HG03521 (cell line): ENCODE measurements at regions not wholly inside any gene's neighbourhood (a gene's known extent, or its start where the extent isn't known, plus 50 kb on each side); places are given as distances from the start of the nearest gene placed in this dataset.
"Not testable (repeated sequence)": the region's sequence is repeated elsewhere in the genome, so short reads cannot be mapped to it uniquely, and the experiment has no call there.

Source experiments
- ATAC-seq: cut with Tn5 transposase; IDR thresholded peaks from one replicate; pipeline ENCODE4 v1.9.1; 2021; ENCODE audit warnings: mild to moderate bottlenecking, moderate library complexity; ENCODE audit not compliant: unreplicated experiment

GRCh38 chr4:38462367-38463055 is 201.5 kb upstream of the KLF3 start:
- ATAC-seq: no peak

DNA sequence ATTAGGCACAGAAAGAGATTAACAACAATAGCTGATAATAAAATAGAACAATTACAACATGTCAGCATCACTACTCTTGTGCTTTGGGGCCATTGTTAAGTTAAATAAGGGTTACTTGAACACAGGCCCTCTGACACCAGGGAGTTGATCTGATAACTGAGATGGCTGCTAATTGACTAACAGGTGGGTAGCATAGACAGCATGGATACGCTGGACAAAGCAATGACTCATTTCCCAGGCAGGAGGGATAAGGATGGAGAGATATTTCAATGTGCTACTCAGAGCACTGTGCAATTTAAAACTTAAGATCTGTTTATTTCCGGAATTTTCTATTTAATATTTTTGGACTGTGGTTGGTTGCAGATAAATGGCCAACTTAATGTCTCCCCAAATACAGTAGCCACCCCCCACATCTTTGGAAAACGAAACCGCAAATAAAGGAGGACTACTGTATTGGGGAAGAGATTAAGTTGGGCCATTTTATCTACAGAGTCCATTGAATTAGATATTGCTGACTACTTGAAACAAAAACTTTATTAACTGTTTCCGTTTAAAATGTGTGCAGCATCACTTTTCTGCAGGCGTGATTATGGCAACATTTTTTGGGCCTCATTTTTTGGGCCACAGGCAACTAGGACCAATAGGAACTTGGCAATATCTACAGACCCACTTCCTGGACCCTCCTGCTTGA is 200.6 kb upstream of the KLF3 start:
- ATAC-seq: no peak

- ATAC-seq: no peak
Observed at GRCh38 chr4:38464328-38464727, 199.7 kb upstream of the KLF3 start.

GRCh38 chr4:38466401-38466800 is 197.6 kb upstream of the KLF3 start:
- no peak for ATAC-seq

GRCh38 chr4:38467296-38467695 is 196.7 kb upstream of the KLF3 start:
- ATAC-seq: no peak

DNA sequence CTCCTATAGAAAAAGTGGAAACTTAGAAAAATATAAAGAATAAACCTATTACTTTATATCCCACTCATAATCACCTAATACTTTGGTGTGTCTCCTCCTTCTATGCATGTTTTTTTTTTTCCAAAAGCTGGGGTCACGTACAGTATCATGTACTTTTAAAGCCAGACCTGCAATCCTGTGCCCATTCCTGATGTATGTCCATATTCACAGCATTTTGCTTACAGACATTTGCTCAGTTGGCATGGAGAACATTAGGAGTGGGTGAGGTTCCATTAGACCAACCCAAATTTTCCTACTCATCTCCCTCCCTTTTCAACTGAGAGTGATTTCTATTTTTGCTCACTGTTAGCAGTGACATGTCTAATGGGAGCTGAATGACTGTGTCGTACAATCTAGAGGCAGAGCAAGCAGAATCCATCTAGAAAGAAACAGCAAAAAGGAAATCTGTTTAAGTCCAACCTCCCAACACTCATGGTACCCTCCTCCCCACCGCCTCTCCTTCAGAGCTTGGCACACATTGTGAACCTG is 195.6 kb upstream of the KLF3 start:
- no peak for ATAC-seq

GRCh38 chr4:38469410-38469809 is 194.6 kb upstream of the KLF3 start:
- no peak for ATAC-seq

- no peak for ATAC-seq
Observed at GRCh38 chr4:38470735-38471262, 193.2 kb upstream of the KLF3 start.

DNA sequence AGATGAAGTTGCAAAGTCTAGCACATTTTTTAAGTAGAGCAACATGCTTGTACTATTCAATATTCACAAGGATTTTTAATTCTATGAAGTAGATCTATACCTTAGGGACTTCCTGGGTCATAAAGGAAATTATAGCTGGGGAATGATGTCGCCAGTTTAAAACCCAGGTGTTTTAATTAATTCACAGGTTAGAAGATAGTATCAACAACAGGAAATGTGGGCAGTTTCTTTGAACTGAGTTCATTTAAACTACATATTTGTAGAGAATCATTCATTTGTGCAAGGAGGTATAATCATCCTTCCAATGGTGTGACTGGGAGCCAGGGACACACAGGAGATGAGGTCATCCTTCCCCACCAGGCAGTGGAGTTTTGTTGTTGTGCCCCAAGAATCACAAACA is 181.3 kb upstream of the KLF3 start:
- ATAC-seq: no peak

- not testable (repeated sequence) for ATAC-seq
Observed at GRCh38 chr4:38483628-38484027, 180.4 kb upstream of the KLF3 start.

GRCh38 chr4:38489011-38489861 is 174.8 kb upstream of the KLF3 start:
- no peak for ATAC-seq

GRCh38 chr4:38489924-38490639 is 173.9 kb upstream of the KLF3 start:
- no peak for ATAC-seq

GRCh38 chr4:38490753-38491446 is 173.1 kb upstream of the KLF3 start:
- ATAC-seq: no peak

DNA sequence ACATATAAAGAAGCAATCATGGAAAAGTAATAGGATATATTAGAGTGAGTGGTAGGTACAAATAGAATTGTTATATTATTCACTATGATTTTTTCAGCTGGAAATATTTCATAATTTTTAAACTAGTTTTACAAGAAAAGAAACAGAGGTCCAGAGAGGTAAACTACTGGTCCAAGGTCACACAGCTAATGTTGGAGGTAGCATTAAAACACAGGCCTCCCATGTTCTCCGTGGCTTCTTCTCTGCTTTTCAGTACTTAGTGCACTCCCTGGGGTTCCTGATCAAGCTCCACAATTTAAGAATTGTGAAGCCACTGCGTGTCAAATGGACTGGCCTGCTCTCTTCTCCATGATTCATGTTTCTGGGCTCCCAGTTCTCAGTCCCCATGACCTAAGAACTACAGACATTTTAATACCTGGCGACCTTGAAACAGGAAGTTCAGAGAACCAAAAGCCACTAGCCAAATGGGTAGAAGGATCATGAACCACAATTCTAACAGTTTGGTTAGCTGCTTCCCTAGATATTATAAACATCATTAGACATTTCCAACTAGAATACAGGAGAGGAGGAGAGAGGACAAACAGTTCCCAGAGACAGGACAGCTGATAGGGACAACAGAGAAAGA is 172.0 kb upstream of the KLF3 start:
- ATAC-seq: no peak

DNA sequence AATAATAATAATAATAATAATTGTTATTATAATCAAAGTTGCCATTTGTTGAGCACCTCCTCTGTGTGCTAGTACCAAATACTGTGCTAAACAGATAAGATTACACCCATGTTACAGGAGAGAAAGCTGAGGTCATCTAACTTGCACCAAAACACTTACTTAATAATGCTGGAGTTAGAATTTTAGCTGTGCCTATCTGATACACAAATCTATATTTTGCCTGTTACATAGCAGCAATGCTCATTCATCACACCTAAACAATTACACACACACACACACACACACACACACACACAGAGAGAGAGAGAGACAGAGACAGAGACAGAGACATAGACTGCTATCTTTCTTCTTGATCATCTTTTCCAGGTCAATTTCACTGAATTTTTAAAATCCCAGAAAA is 170.9 kb upstream of the KLF3 start:
- no peak for ATAC-seq

DNA sequence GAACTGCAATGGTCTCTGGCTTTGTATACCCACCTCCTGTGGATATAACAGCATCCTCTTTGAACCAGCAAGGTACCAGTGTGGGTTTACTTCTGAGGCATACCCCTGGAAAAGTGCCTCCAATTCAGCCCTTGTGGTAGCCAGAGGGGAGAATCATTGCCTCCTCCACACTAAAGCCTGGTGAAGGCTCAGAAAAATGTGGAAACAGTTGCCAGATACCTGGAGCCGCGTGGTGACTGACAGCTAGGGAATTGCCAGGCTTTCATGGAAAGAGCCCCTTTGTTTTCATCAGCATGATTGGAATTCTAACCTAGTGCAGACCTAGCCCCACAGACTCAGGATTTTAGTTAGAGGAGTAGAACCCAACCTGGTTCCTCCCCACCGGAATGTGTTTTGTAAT is 168.6 kb upstream of the KLF3 start:
- ATAC-seq: no peak

GRCh38 chr4:38497121-38497520 is 166.9 kb upstream of the KLF3 start:
- no peak for ATAC-seq

DNA sequence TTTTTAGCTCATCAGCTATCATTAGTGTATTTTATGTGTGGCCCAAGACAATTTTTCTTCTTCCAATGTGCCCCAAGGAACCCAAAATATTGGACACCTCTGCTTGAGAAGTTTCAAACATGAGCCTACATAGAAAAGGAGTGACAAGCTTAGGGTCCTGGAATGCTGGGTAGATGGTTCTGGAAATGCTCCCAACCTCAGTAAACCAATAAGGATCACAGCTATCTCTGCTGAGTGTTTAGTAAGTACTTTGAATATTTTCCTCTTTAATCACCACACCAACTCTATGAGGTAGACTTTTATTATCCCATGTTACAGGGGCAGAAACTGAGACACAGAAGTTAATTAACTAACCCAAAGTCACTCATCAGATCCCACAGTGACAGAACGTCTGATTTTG is 164.9 kb upstream of the KLF3 start:
- ATAC-seq: no peak

DNA sequence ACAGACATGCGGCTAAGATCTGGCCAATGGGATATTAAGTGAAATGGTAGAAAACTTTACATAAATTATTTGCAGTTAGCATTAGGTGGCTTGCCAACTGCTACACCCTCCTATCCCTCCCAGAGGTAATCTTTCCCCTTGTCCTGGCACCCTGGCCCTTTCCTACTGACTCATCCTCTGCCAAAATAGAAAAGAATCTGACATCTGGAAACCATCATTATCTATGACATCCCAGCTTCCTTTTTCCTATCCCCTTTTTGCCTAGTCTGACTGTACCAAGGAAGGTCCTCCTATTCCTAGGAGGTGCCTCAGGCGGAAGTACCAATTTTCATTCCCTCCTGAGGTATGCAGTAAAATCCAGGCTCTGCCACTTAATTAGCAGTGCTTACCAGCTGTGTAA is 163.6 kb upstream of the KLF3 start:
- no peak for ATAC-seq

DNA sequence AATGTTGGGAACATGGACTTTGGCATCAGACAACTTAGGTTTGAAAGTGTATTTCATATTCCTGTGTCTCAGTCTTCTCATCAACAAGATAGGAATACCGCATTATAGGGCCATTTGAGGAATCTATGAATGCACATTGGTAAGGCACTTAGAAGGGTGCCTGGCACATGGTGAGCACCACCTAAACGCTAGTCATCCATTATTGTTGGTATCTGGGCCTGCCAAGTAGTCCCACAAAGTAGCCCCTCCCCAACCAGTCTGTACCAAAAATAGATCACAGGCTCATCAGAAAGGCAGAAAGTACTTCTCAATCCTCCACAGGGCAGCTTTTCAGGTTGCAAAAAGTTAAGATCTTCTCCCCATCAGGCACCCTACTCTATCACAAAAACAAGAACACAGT is 162.3 kb upstream of the KLF3 start:
- ATAC-seq: no peak
